Effector memory CD8-positive, alpha-beta T cell (primary cell): ENCODE measurements at regions not wholly inside any gene's neighbourhood (a gene's known extent, or its start where the extent isn't known, plus 50 kb on each side); places are given as distances from the start of the nearest gene placed in this dataset.

Source experiments
- ATAC-seq: fragments of 150-1000 bp; cut with Tn5 transposase; replicated peaks from 2 replicates; pipeline ENCODE4 v1.10.0; 2021; ENCODE audit warnings: mild to moderate bottlenecking, moderate library complexity
- DNase-seq, 3 experiments: peaks; one replicate each; pipeline ENCODE4 v3.0.0; 2021
- H3K27ac Mint-ChIP-seq, 2 donors: one replicate each; pipeline ENCODE4 v1.8.0; 2022; ENCODE audit warnings: mild to moderate bottlenecking in 2 of 2, mixed read lengths in 2 of 2, moderate library complexity in 2 of 2
- H3K27me3 Mint-ChIP-seq, 2 donors: one replicate each; pipeline ENCODE4 v1.8.0; 2022; ENCODE audit warnings: mixed read lengths in 2 of 2
- H3K36me3 Mint-ChIP-seq: one replicate; pipeline ENCODE4 v1.8.0; 2022; ENCODE audit warnings: mild to moderate bottlenecking, moderate library complexity, mixed read lengths; ENCODE audit not compliant: insufficient read depth
- H3K4me1 Mint-ChIP-seq, 2 donors: one replicate each; pipeline ENCODE4 v1.8.0; 2022; ENCODE audit warnings: low read depth in 2 of 2, mixed read lengths in 2 of 2
- H3K4me3 Mint-ChIP-seq, 2 donors: one replicate each; pipeline ENCODE4 v1.8.0; 2022; ENCODE audit warnings: mild to moderate bottlenecking in 2 of 2, mixed read lengths in 2 of 2, moderate library complexity in 2 of 2
- H3K9me3 Mint-ChIP-seq, 2 donors: one replicate each; pipeline ENCODE4 v1.8.0; 2022; ENCODE audit warnings: mixed read lengths in 2 of 2

GRCh38 chr19:34305221-34306083, 51.1 kb downstream of the GARRE1 start:
- peaks cover 20 to 24% of the 10 kb centered on the region in 2 donors for H3K4me1 Mint-ChIP-seq
- H3K9me3 Mint-ChIP-seq, result no peaks in the 10 kb centered on the region
- H3K27ac Mint-ChIP-seq, result peak overlapping the region in 1 of 2 donors; percentile 76
- peaks cover 43% of the 10 kb centered on the region for H3K36me3 Mint-ChIP-seq
- no peaks in the 10 kb centered on the region for H3K27me3 Mint-ChIP-seq
- H3K4me3 Mint-ChIP-seq, result no peak overlapping the region
- no peak for DNase-seq
- ATAC-seq, result no peak

- no peak for ATAC-seq
- Mint-ChIP-seq H3K4me1 (peaks cover 26 to 32% of the 10 kb centered on the region in 2 donors), H3K27ac (peak overlapping the region in 1 of 2 donors; percentile 76), H3K27me3 (no peaks in the 10 kb centered on the region), H3K36me3 (peaks cover 37% of the 10 kb centered on the region), H3K4me3 (no peak overlapping the region), H3K9me3 (no peaks in the 10 kb centered on the region)
- DNase-seq, result no peak
Measured at GRCh38 chr19:34306213-34306661, 51.9 kb downstream of the GARRE1 start.

GRCh38 chr19:34306824-34307223, 52.5 kb downstream of the GARRE1 start:
- Mint-ChIP-seq H3K36me3 (peaks cover 35% of the 10 kb centered on the region), H3K27me3 (no peaks in the 10 kb centered on the region), H3K4me1 (peaks cover 26 to 35% of the 10 kb centered on the region in 2 donors), H3K27ac (peak overlapping the region; percentile 23 to 76), H3K9me3 (no peaks in the 10 kb centered on the region), H3K4me3 (no peak overlapping the region)
- no peak for DNase-seq
- no peak for ATAC-seq

- Mint-ChIP-seq H3K4me3 (peak overlapping the region; percentile 29 to 67), H3K36me3 (peaks cover 24% of the 10 kb centered on the region), H3K4me1 (peaks cover 30 to 40% of the 10 kb centered on the region in 2 donors), H3K27ac (peak overlapping the region; percentile 97), H3K27me3 (no peaks in the 10 kb centered on the region), H3K9me3 (no peaks in the 10 kb centered on the region)
- DNase-seq (peak; percentile 22 to 46 (median 29)), ATAC-seq (peak; percentile 95)
Measured at GRCh38 chr19:34308381-34309367, 54.3 kb downstream of the GARRE1 start.

GRCh38 chr19:34309368-34310138, 55.2 kb downstream of the GARRE1 start:
- Mint-ChIP-seq H3K4me3 (peak overlapping the region; percentile 29 to 67), H3K9me3 (no peaks in the 10 kb centered on the region), H3K27me3 (no peaks in the 10 kb centered on the region), H3K36me3 (peaks cover 18% of the 10 kb centered on the region), H3K4me1 (peaks cover 30 to 42% of the 10 kb centered on the region in 2 donors), H3K27ac (peak overlapping the region; percentile 97)
- ATAC-seq (no peak), DNase-seq (no peak)

GRCh38 chr19:34310494-34310981, 54.5 kb upstream of the GPI start:
- Mint-ChIP-seq H3K36me3 (peaks cover 11% of the 10 kb centered on the region), H3K4me1 (peaks cover 28 to 46% of the 10 kb centered on the region in 2 donors), H3K27me3 (no peaks in the 10 kb centered on the region), H3K27ac (peak overlapping the region; percentile 97), H3K9me3 (no peaks in the 10 kb centered on the region), H3K4me3 (peak overlapping the region in 1 of 2 donors; percentile 56)
- ATAC-seq (no peak), DNase-seq (no peak)

- no peak for DNase-seq
- Mint-ChIP-seq H3K27ac (peak overlapping the region in 1 of 2 donors; percentile 57), H3K4me3 (no peak overlapping the region), H3K27me3 (no peaks in the 10 kb centered on the region), H3K4me1 (peaks cover 50 to 59% of the 10 kb centered on the region in 2 donors), H3K36me3 (peaks cover 15% of the 10 kb centered on the region), H3K9me3 (no peaks in the 10 kb centered on the region)
- ATAC-seq, result no peak
Measured at GRCh38 chr19:34313188-34313587, 51.8 kb upstream of the GPI start.

GRCh38 chr19:34314437-34315313, 50.3 kb upstream of the GPI start:
- H3K4me1 Mint-ChIP-seq, result peaks cover 44 to 52% of the 10 kb centered on the region in 2 donors
- no peak for ATAC-seq
- H3K36me3 Mint-ChIP-seq, result peaks cover 8% of the 10 kb centered on the region
- no peak overlapping the region for H3K4me3 Mint-ChIP-seq
- peak overlapping the region in 1 of 2 donors; percentile 35 for H3K27ac Mint-ChIP-seq
- H3K27me3 Mint-ChIP-seq, result no peaks in the 10 kb centered on the region
- DNase-seq, result no peak
- no peaks in the 10 kb centered on the region for H3K9me3 Mint-ChIP-seq
